GM12873 (cell line): ENCODE measurements at regions not wholly inside any gene's neighbourhood (a gene's known extent, or its start where the extent isn't known, plus 50 kb on each side); places are given as distances from the start of the nearest gene placed in this dataset.

Experiments used
- CTCF ChIP-seq: IDR thresholded peaks from 2 replicates; pipeline ENCODE4 v1.5.1; 2012; ENCODE audit warnings: low read depth, mild to moderate bottlenecking, moderate library complexity, low read length, control low read depth; ENCODE audit not compliant: insufficient read depth; ENCODE audit errors: missing control alignments

- TF ChIP-seq CTCF = no peak
Measured at GRCh38 chr2:188042412-188042811, 249.3 kb upstream of the GULP1 start.

GRCh38 chr2:188045016-188045415 is 246.7 kb upstream of the GULP1 start:
- TF ChIP-seq CTCF = no peak

GRCh38 chr2:188046437-188046836 is 245.2 kb upstream of the GULP1 start:
- no peak for TF ChIP-seq CTCF

- TF ChIP-seq CTCF = no peak
Measured at GRCh38 chr2:188047735-188048134, 243.9 kb upstream of the GULP1 start.

- TF ChIP-seq CTCF = no peak
Measured at GRCh38 chr2:188050726-188051125, 240.9 kb upstream of the GULP1 start.

GRCh38 chr2:188051706-188052105 is 240.0 kb upstream of the GULP1 start:
- no peak for TF ChIP-seq CTCF

- TF ChIP-seq CTCF = no peak
Measured at GRCh38 chr2:188065386-188065785, 226.3 kb upstream of the GULP1 start.

- TF ChIP-seq CTCF = no peak
Measured at GRCh38 chr2:188068093-188068492, 223.6 kb upstream of the GULP1 start.
